Kasumi-1 (cell line): ENCODE measurements at regions not wholly inside any gene's neighbourhood (a gene's known extent, or its start where the extent isn't known, plus 50 kb on each side); places are given as distances from the start of the nearest gene placed in this dataset.

Source experiments
- DNase-seq, 2 experiments: peaks; one replicate each; lab custom pipeline; 2025; lab: John Stamatoyannopoulos, UW

GRCh38 chr16:62974424-62974823, 938.2 kb upstream of the CDH8 start:
- no peak for DNase-seq

- no peak for DNase-seq
Measured at GRCh38 chr16:62970851-62971250, 934.6 kb upstream of the CDH8 start.

- DNase-seq, result no peak
Measured at GRCh38 chr16:62969711-62970318, 933.6 kb upstream of the CDH8 start.

- DNase-seq, result no peak
Measured at GRCh38 chr16:62967611-62968010, 931.4 kb upstream of the CDH8 start.

GRCh38 chr16:62967163-62967562, 930.9 kb upstream of the CDH8 start:
- DNase-seq, result no peak

GRCh38 chr16:62966626-62967025, 930.4 kb upstream of the CDH8 start:
- DNase-seq, result no peak

GRCh38 chr16:62965831-62966230, 929.6 kb upstream of the CDH8 start:
- DNase-seq, result no peak

GRCh38 chr16:62963846-62964245, 927.6 kb upstream of the CDH8 start:
- no peak for DNase-seq

- no peak for DNase-seq
Measured at GRCh38 chr16:62955033-62955349, 918.8 kb upstream of the CDH8 start.

GRCh38 chr16:62954144-62955032, 918.1 kb upstream of the CDH8 start:
- DNase-seq, result no peak

GRCh38 chr16:62950351-62950750, 914.1 kb upstream of the CDH8 start:
- no peak for DNase-seq

GRCh38 chr16:62940569-62940968, 904.3 kb upstream of the CDH8 start:
- DNase-seq, result no peak

GRCh38 chr16:62939687-62940086, 903.4 kb upstream of the CDH8 start:
- DNase-seq, result no peak

GRCh38 chr16:62933929-62934328, 897.7 kb upstream of the CDH8 start:
- no peak for DNase-seq

GRCh38 chr16:62929593-62929992, 893.4 kb upstream of the CDH8 start:
- no peak for DNase-seq

GRCh38 chr16:62927122-62927521, 890.9 kb upstream of the CDH8 start:
- no peak for DNase-seq

GRCh38 chr16:62926121-62926801, 890.0 kb upstream of the CDH8 start:
- no peak for DNase-seq

GRCh38 chr16:62921904-62922303, 885.7 kb upstream of the CDH8 start:
- no peak for DNase-seq

- DNase-seq, result no peak
Measured at GRCh38 chr16:62913924-62914323, 877.7 kb upstream of the CDH8 start.

- DNase-seq, result no peak
Measured at GRCh38 chr16:62913333-62913732, 877.1 kb upstream of the CDH8 start.

GRCh38 chr16:62909597-62909996, 873.4 kb upstream of the CDH8 start:
- DNase-seq, result no peak

- no peak for DNase-seq
Measured at GRCh38 chr16:62907562-62907961, 871.3 kb upstream of the CDH8 start.

- DNase-seq, result no peak
Measured at GRCh38 chr16:62903961-62904502, 867.8 kb upstream of the CDH8 start.
